Gastrocnemius medialis (tissue), 4 donors: ENCODE measurements at regions not wholly inside any gene's neighbourhood (a gene's known extent, or its start where the extent isn't known, plus 50 kb on each side); places are given as distances from the start of the nearest gene placed in this dataset.

Experiments used
- CTCF ChIP-seq, 5 experiments: fragments of 450-650 bp in 3 of 5; fragments of 200-600 bp in 2 of 5; sonication (generic) in 2 of 5; IDR thresholded peaks in 4 of 5; conservative IDR thresholded peaks in 1 of 5; 1 replicate in 4 of 5; 2 replicates in 1 of 5; pipeline ENCODE4 v1.5.1; 2016 to 2019; ENCODE audit warnings: antibody characterized with exemption in 5 of 5, mild to moderate bottlenecking in 3 of 5, moderate library complexity in 3 of 5
- POLR2A ChIP-seq, 2 donors: fragments of 450-650 bp; IDR thresholded peaks; one replicate each; pipeline ENCODE4 v1.6.1; 2017; ENCODE audit warnings: antibody characterized with exemption in 2 of 2, mild to moderate bottlenecking in 2 of 2, moderate library complexity in 2 of 2

- no peak for TF ChIP-seq CTCF (IDR thresholded peaks at IDR 0.05 in 4 of 5, conservative IDR thresholded peaks at IDR 0.05 in 1 of 5)
- no peak for TF ChIP-seq POLR2A (IDR thresholded peaks at IDR 0.05)
These were observed 442.2 kb downstream of the RNF144B start for GRCh38 chr6:18829272-18829870.
